Gastroesophageal sphincter (tissue), 3 donors: ENCODE measurements at regions not wholly inside any gene's neighbourhood (a gene's known extent, or its start where the extent isn't known, plus 50 kb on each side); places are given as distances from the start of the nearest gene placed in this dataset.

Experiments used
- EP300 ChIP-seq: sonication (generic); formaldehyde crosslinking; IDR thresholded peaks from one replicate; pipeline ENCODE4 v1.6.1; 2017; ENCODE audit warnings: antibody characterized with exemption, mild to moderate bottlenecking
- TF ChIP-seq, protein P1 (sequence below), 4 experiments: fragments of 200-600 bp in 2 of 4; fragments of 450-650 bp in 2 of 4; sonication (generic) in 1 of 4; IDR thresholded peaks; one replicate each; pipeline ENCODE4 v1.5.1; 2017 to 2019; ENCODE audit warnings: antibody characterized with exemption in 4 of 4, mild to moderate bottlenecking in 2 of 4, moderate library complexity in 2 of 4

DNA sequence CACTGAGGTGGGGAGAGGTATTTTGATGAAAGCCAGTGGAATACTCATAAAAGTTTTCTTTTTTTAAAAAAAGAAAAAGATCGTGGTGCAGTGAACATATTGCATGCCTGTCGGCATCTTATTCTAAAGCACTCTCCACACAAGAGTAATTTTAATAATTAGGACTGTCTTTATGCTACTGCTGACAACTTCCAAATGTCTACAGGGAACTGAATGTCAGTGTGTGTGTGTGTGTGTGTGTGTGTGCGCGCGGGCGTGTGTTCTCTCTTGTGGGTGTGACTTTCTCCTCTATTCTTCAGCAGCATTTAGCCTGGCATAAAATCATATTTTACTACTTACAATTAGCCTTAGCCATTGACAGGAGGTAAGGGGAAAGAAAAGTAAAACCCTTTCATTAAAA lies 268.5 kb downstream of the C3orf38 start:
- TF ChIP-seq, protein P1, sequence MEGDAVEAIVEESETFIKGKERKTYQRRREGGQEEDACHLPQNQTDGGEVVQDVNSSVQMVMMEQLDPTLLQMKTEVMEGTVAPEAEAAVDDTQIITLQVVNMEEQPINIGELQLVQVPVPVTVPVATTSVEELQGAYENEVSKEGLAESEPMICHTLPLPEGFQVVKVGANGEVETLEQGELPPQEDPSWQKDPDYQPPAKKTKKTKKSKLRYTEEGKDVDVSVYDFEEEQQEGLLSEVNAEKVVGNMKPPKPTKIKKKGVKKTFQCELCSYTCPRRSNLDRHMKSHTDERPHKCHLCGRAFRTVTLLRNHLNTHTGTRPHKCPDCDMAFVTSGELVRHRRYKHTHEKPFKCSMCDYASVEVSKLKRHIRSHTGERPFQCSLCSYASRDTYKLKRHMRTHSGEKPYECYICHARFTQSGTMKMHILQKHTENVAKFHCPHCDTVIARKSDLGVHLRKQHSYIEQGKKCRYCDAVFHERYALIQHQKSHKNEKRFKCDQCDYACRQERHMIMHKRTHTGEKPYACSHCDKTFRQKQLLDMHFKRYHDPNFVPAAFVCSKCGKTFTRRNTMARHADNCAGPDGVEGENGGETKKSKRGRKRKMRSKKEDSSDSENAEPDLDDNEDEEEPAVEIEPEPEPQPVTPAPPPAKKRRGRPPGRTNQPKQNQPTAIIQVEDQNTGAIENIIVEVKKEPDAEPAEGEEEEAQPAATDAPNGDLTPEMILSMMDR (IDR thresholded peaks at IDR 0.05), result no peak
- TF ChIP-seq EP300, result no peak
